ENCODE measurements at regions not wholly inside any gene's neighbourhood (a gene's known extent, or its start where the extent isn't known, plus 50 kb on each side); places are given as distances from the start of the nearest gene placed in this dataset.
A peak's percentile ranks its signal among the peaks of the same experiment; 100 is the strongest.

- no peak for TF ChIP-seq REST (IDR thresholded peaks at IDR 0.05; ENCODE audit: unreplicated experiment)
- no peak for TF ChIP-seq ETS1 (IDR thresholded peaks at IDR 0.05)
- TF ChIP-seq ZNF114 (CRISPR knock-in tag; IDR thresholded peaks at IDR 0.05) = no peak
- no peak for TF ChIP-seq CREB1 (CRISPR knock-in tag; IDR thresholded peaks at IDR 0.05; ENCODE audit: low read depth)
These were observed 85.3 kb upstream of the ADAMTS9 start (continued) for GRCh38 chr3:64773137-64773536.

- H3K9me3 Mint-ChIP-seq = no peaks in the 10 kb centered on the region
- no peak for TF ChIP-seq POLR2AphosphoS5 (IDR thresholded peaks at IDR 0.05; ENCODE audit: low read depth)
- TF ChIP-seq ZNF114 (CRISPR knock-in tag; IDR thresholded peaks at IDR 0.05) = no peak
- TF ChIP-seq EZH2phosphoT487 (IDR thresholded peaks at IDR 0.05; ENCODE audit: unreplicated experiment) = no peak
- no peak for TF ChIP-seq JUNB (IDR thresholded peaks at IDR 0.05; ENCODE audit: unreplicated experiment)
- no peak for TF ChIP-seq CREB1 (CRISPR knock-in tag; IDR thresholded peaks at IDR 0.05; ENCODE audit: low read depth)
- TF ChIP-seq REST (IDR thresholded peaks at IDR 0.05; ENCODE audit: unreplicated experiment) = no peak
- ATAC-seq (no peak), DNase-seq (ENCODE audit: low spot score) (no peak)
- Histone ChIP-seq H3F3A (replicated peaks; ENCODE audit: low read depth) (no peaks in the 10 kb centered on the region), H3K4me2 (no peak overlapping the region), H2AFZ (peak overlapping the region; percentile 85), H3K4me1 (ENCODE audit: insufficient read depth) (peaks cover 15% of the 10 kb centered on the region; the same call in 1 of the 2 replicates), H3K79me2 (replicated peaks; ENCODE audit: insufficient read depth) (no peaks in the 10 kb centered on the region), H3K9me2 (ENCODE audit: insufficient read depth) (no peaks in the 10 kb centered on the region), H3K4me3 (no peak overlapping the region), H4K20me1 (replicated peaks; ENCODE audit: insufficient read depth) (no peaks in the 10 kb centered on the region), H3K27me3 (ENCODE audit: insufficient read depth) (no peaks in the 10 kb centered on the region), H3K36me3 (ENCODE audit: insufficient read depth) (no peaks in the 10 kb centered on the region), H3K27ac (ENCODE audit: low read depth) (no peak overlapping the region)
- no peak overlapping the region; the same call in 1 of the 2 replicates for H3K27ac Mint-ChIP-seq
- no peaks in the 10 kb centered on the region for H3K36me3 Mint-ChIP-seq (ENCODE audit: low read depth)
- no peak overlapping the region for H3K4me3 Mint-ChIP-seq
- no peaks in the 10 kb centered on the region for H3K27me3 Mint-ChIP-seq (ENCODE audit: insufficient read depth, low read depth, poor library complexity)
- peaks cover 13% of the 10 kb centered on the region for H3K4me1 Mint-ChIP-seq
These were observed 78.6 kb upstream of the ADAMTS9 start for GRCh38 chr3:64766440-64766839.
